NOMO-1 (cell line): ENCODE measurements at regions not wholly inside any gene's neighbourhood (a gene's known extent, or its start where the extent isn't known, plus 50 kb on each side); places are given as distances from the start of the nearest gene placed in this dataset.

Experiments used
- DNase-seq, 2 experiments: peaks; one replicate each; lab custom pipeline; 2025; ENCODE audit not compliant: unreplicated experiment in 2 of 2; lab: John Stamatoyannopoulos, UW

- DNase-seq: no peak
Observed at GRCh38 chr10:130230036-130230435, 93.8 kb downstream of the GLRX3 start.

- no peak for DNase-seq
Observed at GRCh38 chr10:130230611-130231010, 94.4 kb downstream of the GLRX3 start.

GRCh38 chr10:130231251-130231741 is 95.1 kb downstream of the GLRX3 start:
- DNase-seq: no peak

- no peak for DNase-seq
Observed at GRCh38 chr10:130232166-130233034, 96.2 kb downstream of the GLRX3 start.

GRCh38 chr10:130233035-130233360 is 96.8 kb downstream of the GLRX3 start:
- no peak for DNase-seq

- no peak for DNase-seq
Observed at GRCh38 chr10:130233426-130233825, 97.2 kb downstream of the GLRX3 start.

- no peak for DNase-seq
Observed at GRCh38 chr10:130234171-130234965, 98.2 kb downstream of the GLRX3 start.

- no peak for DNase-seq
Observed at GRCh38 chr10:130236711-130237110, 100.5 kb downstream of the GLRX3 start.

- no peak for DNase-seq
Observed at GRCh38 chr10:130240409-130240808, 104.2 kb downstream of the GLRX3 start.

GRCh38 chr10:130242513-130242912 is 106.3 kb downstream of the GLRX3 start:
- no peak for DNase-seq

- peak; percentile 39 to 48 for DNase-seq
Observed at GRCh38 chr10:130243015-130243414, 106.8 kb downstream of the GLRX3 start.

GRCh38 chr10:130244031-130244927 is 108.1 kb downstream of the GLRX3 start:
- no peak for DNase-seq

GRCh38 chr10:130244928-130245495 is 108.8 kb downstream of the GLRX3 start:
- no peak for DNase-seq

GRCh38 chr10:130246113-130246512 is 109.9 kb downstream of the GLRX3 start:
- DNase-seq: no peak

GRCh38 chr10:130250127-130250526 is 113.9 kb downstream of the GLRX3 start:
- no peak for DNase-seq

- no peak for DNase-seq
Observed at GRCh38 chr10:130251766-130252165, 115.6 kb downstream of the GLRX3 start.

GRCh38 chr10:130254243-130254642 is 118.1 kb downstream of the GLRX3 start:
- no peak for DNase-seq

GRCh38 chr10:130254662-130255061 is 118.5 kb downstream of the GLRX3 start:
- no peak for DNase-seq

GRCh38 chr10:130255777-130256176 is 119.6 kb downstream of the GLRX3 start:
- DNase-seq: no peak

- no peak for DNase-seq
Observed at GRCh38 chr10:130257897-130258296, 121.7 kb downstream of the GLRX3 start.
